H4 (cell line): ENCODE measurements at regions not wholly inside any gene's neighbourhood (a gene's known extent, or its start where the extent isn't known, plus 50 kb on each side); places are given as distances from the start of the nearest gene placed in this dataset.
"Not testable (repeated sequence)": the region's sequence is repeated elsewhere in the genome, so short reads cannot be mapped to it uniquely, and the experiment has no call there.

Experiments used
- DNase-seq: peaks from one replicate; pipeline ENCODE4 v3.0.0-alpha.2; 2015; ENCODE audit warnings: low spot score

- not testable (repeated sequence) for DNase-seq
Measured at GRCh38 chr2:113386780-113387433, 50.6 kb upstream of the ZNG1B start.

GRCh38 chr2:113379621-113380020, 57.9 kb upstream of the ZNG1B start:
- not testable (repeated sequence) for DNase-seq

GRCh38 chr2:113376913-113377445, 60.5 kb upstream of the ZNG1B start:
- no peak for DNase-seq

- no peak for DNase-seq
Measured at GRCh38 chr2:113376253-113376912, 61.1 kb upstream of the ZNG1B start.

- DNase-seq = not testable (repeated sequence)
Measured at GRCh38 chr2:113374857-113375256, 62.6 kb upstream of the ZNG1B start.

- DNase-seq = not testable (repeated sequence)
Measured at GRCh38 chr2:113372258-113372834, 65.1 kb upstream of the ZNG1B start.

- DNase-seq = peak; percentile 74
Measured at GRCh38 chr2:113370478-113371091, 66.9 kb upstream of the ZNG1B start.

GRCh38 chr2:113370030-113370429, 67.5 kb upstream of the ZNG1B start:
- DNase-seq = no peak

GRCh38 chr2:113368581-113368980, 68.9 kb upstream of the ZNG1B start:
- not testable (repeated sequence) for DNase-seq

- DNase-seq = not testable (repeated sequence)
Measured at GRCh38 chr2:113366821-113367220, 70.7 kb upstream of the ZNG1B start.

- not testable (repeated sequence) for DNase-seq
Measured at GRCh38 chr2:113365791-113366190, 71.7 kb upstream of the ZNG1B start.

GRCh38 chr2:113365290-113365689, 72.2 kb upstream of the ZNG1B start:
- DNase-seq = not testable (repeated sequence)

GRCh38 chr2:113361051-113361450, 76.4 kb upstream of the ZNG1B start:
- DNase-seq = no peak

- no peak for DNase-seq
Measured at GRCh38 chr2:113357071-113357470, 78.3 kb upstream of the PAX8 start.

- DNase-seq = not testable (repeated sequence)
Measured at GRCh38 chr2:113356284-113356683, 77.6 kb upstream of the PAX8 start.

- DNase-seq = not testable (repeated sequence)
Measured at GRCh38 chr2:113355339-113356015, 76.8 kb upstream of the PAX8 start.

GRCh38 chr2:113351375-113352355, 72.9 kb upstream of the PAX8 start:
- no peak for DNase-seq

GRCh38 chr2:113343800-113344199, 65.1 kb upstream of the PAX8 start:
- not testable (repeated sequence) for DNase-seq

GRCh38 chr2:113342650-113343049, 63.9 kb upstream of the PAX8 start:
- DNase-seq = no peak

GRCh38 chr2:113341870-113342253, 63.1 kb upstream of the PAX8 start:
- DNase-seq = not testable (repeated sequence)
